Fibroblast of skin of left biceps (primary cell): ENCODE measurements at regions not wholly inside any gene's neighbourhood (a gene's known extent, or its start where the extent isn't known, plus 50 kb on each side); places are given as distances from the start of the nearest gene placed in this dataset.
"Not testable (repeated sequence)": the region's sequence is repeated elsewhere in the genome, so short reads cannot be mapped to it uniquely, and the experiment has no call there.

Experiments
- DNase-seq, 2 experiments: peaks; one replicate each; pipeline ENCODE4 v3.0.0-alpha.2; 2013; ENCODE audit warnings: low read depth in 2 of 2

- DNase-seq: no peak
These were observed 342.0 kb downstream of the GBA3 start for GRCh38 chr4:23034731-23035130.

DNA sequence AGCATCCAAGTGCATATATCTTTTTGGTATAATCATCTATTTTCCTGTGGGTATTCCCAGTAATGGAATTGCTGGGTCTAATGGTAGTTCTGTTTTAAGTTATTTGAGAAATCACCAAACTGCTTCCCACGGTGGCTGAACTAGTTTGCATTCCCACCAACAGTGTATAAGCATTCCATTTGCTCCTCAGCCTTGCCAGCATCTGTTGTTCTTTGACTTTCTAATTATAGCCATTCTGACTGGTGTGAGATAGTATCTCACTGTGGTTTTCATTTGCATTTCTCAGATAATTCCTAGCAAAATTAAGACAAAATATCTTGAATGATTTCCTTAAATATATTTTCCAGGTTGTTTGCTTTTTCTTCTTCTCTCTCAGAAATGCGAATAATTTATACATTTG, 341.1 kb downstream of the GBA3 start:
- DNase-seq: peak; percentile 61 to 63

DNA sequence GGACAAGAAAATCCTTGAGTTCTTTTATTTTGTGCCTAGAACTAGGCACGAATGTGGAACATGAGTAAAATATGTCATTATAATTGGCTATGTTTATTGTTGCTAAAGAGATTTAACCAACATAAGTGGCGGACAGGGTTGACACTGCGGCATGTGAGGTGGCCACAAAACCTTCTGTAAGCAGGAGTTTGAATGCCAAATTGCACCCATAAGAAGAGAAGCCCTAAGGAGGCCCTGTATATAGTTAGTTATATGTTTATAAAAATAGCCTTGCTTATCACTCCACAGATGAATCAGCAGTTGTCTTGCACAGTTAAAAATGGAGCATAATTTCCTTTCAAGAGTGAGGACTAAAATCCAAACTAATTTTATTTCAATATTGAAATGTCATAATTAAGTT, 336.1 kb downstream of the GBA3 start:
- DNase-seq: no peak

GRCh38 chr4:23023666-23024065, 330.9 kb downstream of the GBA3 start:
- no peak for DNase-seq

- DNase-seq: no peak
These were observed 330.4 kb downstream of the GBA3 start for GRCh38 chr4:23023121-23023520.

- peak; percentile 72 to 76 for DNase-seq
These were observed 329.3 kb downstream of the GBA3 start for GRCh38 chr4:23022032-23022431.

DNA sequence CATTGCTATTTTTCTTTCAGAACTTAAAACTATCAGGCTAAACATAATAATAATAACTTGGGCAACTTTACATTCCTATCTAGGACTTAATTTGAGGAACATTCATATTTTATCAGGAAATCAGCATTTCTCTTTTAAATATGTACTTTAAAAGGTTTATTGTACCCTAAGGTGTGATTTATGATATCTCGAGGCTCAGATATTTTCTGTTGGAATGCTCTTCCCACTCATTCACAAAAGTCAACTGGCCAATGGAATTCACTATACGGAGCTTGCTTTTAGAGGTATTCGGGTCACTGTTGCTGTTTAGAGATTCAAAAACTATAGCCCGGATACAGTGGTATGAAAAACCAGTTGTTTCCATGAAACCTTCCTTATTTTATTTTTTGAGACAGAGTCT, 328.3 kb downstream of the GBA3 start:
- DNase-seq: no peak

GRCh38 chr4:23020399-23020798, 327.7 kb downstream of the GBA3 start:
- DNase-seq: not testable (repeated sequence)

DNA sequence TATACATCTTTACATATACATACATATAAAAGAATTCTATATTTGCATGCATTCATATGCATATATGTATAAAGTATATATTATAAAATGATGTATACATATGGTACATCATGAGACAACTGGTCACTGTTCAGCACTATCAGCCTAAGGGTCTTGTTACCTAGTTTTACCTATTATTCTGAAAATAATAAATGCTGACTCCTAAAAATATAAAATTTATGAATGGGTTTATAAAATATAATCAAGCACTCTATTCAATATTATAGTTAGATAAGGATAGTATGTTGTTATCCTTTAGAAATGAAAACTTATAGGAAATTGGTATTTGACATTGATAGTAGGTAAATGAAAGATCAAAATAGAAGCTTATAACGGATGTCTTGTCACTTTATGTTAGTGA, 324.2 kb downstream of the GBA3 start:
- DNase-seq: no peak

DNA sequence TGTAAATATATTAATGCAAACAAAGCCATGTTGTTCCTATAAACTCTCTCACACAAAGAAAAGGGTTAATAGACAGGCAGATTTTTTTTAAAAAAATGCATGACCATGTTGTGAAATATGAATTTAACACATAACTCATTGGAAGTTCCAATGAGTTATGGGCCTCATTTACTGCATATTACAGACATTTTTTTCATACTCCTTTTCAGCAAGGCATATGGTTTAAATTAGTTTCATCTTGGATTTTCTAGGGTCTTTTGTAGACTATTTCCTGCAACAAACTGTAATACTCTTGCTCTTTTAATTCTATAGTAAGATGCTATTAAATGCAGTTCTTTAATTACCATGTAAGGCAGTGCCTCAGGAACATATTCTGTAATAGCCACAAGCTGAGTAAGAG, 323.1 kb downstream of the GBA3 start:
- DNase-seq: peak; percentile 77 to 81

DNA sequence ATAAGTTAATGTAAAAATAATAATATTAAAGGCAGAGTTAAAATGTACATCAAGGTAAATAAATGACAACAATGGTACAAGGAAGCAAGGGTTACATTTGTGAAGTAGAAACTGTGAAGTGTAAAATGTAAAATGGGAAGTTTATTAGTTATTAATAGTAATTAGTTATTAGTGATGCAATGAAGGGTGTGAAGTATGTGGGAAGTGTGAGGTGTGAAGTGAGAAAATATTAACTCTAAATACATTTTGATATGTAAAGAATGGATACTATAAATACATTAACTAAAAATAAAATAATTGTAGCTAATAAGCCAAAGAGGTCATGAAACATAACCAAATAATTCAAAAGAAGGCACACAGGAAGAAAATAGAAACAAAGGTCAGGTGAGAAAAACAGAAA, 316.4 kb downstream of the GBA3 start:
- DNase-seq: no peak

- DNase-seq: peak; percentile 57 to 69
These were observed 314.0 kb downstream of the GBA3 start for GRCh38 chr4:23006756-23007155.

DNA sequence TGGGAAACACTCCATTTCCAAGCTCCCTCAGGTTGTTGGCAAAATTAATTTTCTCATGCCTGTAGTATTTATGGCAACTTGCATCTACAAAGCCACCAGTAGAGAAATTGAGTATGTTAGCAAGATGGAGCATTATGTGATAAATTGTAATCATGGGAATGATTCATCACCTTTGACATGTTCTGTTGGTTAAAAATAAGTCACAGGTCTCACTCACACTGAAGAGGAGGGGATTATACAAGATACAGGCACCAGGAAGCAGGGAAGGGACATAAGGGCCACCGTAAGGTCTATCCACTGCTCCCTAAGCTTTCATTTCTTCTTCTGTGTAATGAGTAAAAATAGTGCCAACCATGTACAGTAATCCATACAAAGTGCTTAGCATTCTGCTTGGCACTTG, 313.0 kb downstream of the GBA3 start:
- DNase-seq: no peak

- no peak for DNase-seq
These were observed 308.7 kb downstream of the GBA3 start for GRCh38 chr4:23001478-23001877.

DNA sequence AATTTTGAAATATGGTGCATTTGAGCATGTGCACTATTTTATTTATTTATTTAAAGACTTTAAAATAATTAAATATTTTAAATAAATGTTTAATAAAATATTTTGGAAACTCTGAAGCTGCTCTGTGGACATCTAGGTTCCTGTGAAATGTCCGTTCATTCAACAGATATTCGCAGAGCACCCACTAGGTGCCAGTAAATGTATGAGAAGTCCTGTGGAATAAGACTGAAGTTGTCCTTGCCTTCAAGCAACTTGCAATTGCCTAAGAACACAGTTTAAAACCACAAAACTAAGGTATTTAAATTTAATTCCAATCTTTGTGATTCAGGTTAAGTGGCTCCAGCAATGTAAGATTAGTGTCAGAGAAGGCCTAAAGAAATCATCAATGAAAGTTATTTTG, 306.7 kb downstream of the GBA3 start:
- DNase-seq: no peak

DNA sequence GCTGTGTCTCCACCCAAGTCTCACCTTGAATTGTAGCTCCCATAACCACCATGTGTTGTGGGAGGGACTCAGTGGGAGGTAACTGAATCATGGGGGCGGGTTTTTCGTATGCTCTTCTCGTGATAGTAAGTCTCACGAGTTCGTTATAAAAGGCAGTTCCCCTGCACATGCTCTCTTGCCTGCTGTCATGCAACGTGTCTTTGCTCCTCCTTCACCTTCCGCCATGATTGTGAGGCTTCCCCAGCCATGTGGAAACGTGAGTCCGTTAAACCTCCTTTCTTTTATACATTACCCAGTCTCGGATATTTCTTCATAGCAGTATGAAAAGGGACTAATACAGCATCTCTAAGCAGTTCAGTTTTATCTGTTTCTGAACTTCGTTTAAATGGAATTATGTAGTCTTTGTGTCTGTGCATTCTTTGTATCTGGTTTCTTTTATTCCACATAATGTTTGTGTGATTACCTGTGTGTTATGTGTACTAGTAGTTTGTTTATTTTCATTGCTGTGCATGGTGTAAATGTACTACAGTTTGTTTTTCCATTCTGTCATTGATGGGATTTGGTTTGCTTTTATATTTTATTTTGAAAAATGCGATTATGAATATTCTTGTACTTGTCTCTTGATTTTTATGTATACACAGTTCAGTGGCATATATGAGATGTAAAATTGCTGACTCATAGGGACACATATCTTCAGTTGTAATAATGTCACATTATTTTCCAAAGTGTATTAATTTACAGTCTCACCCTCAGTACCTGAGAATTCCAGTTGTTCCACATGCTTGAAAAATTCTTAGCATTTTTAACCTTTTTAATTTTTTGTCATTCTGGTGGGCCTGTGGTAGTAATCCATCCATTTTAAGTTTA, 304.9 kb downstream of the GBA3 start:
- DNase-seq: no peak

- DNase-seq: no peak
These were observed 298.8 kb downstream of the GBA3 start for GRCh38 chr4:22991576-22991975.

DNA sequence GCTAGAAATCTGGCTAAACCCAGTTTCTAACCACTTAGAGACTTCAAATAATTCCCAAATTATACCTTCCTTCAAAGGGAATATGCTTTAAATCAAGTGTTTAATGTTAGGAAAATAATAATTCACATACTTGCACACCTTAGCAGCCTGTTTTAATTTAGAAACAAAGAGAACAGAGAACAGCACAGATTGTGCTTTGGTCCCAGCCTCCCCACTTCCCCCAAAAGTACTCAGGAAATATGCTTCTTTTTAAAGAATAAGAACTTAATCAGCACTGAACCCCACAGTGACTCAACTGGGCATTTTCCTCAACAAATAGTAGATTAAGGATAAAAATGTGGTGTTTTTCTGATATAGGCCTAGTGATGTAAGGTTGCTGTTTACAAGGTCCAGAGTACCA, 295.8 kb downstream of the GBA3 start:
- no peak for DNase-seq

DNA sequence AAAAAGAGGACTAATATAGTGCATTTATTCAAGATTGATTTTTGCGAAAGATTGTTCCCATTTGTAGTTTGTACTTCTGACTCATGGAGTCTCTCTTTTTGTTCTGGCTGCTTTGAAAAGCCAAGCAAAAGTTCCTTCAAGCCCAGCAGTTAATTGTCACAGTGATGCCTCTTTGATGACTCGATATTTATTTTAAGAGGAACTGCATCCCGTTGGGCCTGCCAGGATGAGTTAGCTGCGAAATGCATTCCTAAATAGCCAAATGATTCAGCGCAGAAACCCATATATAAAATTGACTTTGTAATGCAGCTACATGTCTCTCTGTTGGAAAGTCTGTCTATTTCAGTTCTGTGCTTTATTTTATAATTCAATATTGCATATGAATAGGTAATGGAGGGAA, 295.1 kb downstream of the GBA3 start:
- peak; percentile 53 to 60 for DNase-seq

DNA sequence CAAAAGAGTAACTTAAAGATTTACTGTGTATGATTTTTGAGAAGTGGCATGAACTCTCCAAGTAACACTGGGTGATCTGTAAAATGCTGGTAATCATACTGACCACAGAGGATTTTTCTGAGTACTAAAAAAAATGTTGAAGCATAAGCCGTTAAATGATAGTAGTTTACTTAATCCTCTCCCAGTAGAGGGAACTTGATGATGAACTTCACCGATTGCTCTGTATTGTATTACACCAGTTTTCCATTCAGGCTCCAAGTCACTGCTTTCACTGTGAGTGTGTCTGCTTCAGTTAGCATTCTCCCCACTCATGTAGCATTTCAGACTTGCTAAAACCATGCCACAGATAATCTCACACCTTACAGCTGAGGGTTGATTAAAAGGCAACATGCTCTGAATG, 294.1 kb downstream of the GBA3 start:
- DNase-seq: no peak

- DNase-seq: no peak
These were observed 293.5 kb downstream of the GBA3 start for GRCh38 chr4:22986262-22986661.

- no peak for DNase-seq
These were observed 291.7 kb downstream of the GBA3 start for GRCh38 chr4:22984390-22984789.

GRCh38 chr4:22978656-22979055, 285.9 kb downstream of the GBA3 start:
- no peak for DNase-seq

DNA sequence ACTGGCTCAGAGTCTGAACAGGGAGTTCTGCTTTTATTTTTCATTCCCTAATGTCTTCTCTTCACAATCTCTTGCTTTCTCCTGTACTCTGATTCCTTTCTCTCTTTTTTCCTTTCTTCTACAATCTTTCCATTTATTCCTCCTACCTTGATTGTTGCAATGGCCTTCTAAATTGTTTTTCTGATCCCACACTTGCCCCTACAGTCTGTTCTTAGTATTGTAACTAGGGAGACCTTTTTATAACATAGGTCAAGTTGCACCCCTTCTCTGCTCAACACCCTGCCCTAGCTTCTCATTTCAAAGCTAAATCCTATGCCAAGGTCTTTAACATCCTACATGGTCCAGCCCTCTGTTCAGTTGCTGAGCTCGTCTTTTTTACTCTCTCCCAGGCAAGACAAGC, 277.9 kb downstream of the GBA3 start:
- no peak for DNase-seq
